ENCODE measurements at regions not wholly inside any gene's neighbourhood (a gene's known extent, or its start where the extent isn't known, plus 50 kb on each side); places are given as distances from the start of the nearest gene placed in this dataset.

DNA sequence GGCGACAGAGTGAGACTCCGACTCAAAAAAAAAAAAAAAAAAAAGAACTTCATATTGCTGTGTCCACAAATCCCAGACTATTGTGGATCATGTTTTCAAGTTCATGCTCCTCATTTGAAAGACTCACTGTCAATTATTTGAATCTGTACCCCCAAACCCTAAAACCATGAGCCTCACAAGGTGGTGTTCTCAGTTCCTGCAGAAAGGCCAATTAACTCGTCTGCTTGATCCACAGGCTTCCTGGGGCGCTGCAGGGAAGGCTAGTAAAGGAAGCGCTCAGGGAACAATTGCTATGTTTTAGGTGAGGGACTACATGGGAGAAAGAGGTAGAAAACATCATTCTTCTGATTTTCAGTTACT is 396.8 kb upstream of the NETO1 start:
- TF ChIP-seq, protein P1, sequence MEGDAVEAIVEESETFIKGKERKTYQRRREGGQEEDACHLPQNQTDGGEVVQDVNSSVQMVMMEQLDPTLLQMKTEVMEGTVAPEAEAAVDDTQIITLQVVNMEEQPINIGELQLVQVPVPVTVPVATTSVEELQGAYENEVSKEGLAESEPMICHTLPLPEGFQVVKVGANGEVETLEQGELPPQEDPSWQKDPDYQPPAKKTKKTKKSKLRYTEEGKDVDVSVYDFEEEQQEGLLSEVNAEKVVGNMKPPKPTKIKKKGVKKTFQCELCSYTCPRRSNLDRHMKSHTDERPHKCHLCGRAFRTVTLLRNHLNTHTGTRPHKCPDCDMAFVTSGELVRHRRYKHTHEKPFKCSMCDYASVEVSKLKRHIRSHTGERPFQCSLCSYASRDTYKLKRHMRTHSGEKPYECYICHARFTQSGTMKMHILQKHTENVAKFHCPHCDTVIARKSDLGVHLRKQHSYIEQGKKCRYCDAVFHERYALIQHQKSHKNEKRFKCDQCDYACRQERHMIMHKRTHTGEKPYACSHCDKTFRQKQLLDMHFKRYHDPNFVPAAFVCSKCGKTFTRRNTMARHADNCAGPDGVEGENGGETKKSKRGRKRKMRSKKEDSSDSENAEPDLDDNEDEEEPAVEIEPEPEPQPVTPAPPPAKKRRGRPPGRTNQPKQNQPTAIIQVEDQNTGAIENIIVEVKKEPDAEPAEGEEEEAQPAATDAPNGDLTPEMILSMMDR (IDR thresholded peaks at IDR 0.05): no peak
- no peak for TF ChIP-seq EP300 (IDR thresholded peaks at IDR 0.05)
- no peak for TF ChIP-seq POLR2A (IDR thresholded peaks at IDR 0.05)
